Dermis microvascular lymphatic vessel endothelial cell (primary cell): ENCODE measurements at regions not wholly inside any gene's neighbourhood (a gene's known extent, or its start where the extent isn't known, plus 50 kb on each side); places are given as distances from the start of the nearest gene placed in this dataset.

Source experiments
- DNase-seq, 2 donors: peaks; one replicate each; pipeline versions ENCODE4 v3.0.0 to v3.0.0-alpha.2; 2010; ENCODE audit warnings: low read depth in 2 of 2

DNA sequence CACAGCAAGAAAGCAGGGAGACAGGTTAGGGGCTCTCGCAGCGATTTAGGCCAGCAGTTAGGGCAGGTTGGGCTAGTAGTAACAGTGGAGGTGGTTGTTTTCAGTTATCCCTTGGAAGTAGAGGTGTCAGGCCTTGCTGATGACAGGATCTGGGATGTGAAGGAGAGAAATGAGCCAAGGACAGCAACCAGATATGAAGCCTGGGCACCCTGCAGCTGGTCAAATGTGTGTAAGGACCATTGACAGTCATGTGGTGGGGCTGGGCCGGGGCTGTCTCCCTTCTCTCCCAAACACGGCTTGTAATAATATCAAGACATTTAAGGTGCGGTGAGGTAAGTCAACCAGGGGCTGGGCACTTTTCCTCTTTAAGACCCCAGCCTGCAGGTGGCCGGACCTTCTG, 112.5 kb upstream of the IGFBP3 start:
- no peak for DNase-seq

DNA sequence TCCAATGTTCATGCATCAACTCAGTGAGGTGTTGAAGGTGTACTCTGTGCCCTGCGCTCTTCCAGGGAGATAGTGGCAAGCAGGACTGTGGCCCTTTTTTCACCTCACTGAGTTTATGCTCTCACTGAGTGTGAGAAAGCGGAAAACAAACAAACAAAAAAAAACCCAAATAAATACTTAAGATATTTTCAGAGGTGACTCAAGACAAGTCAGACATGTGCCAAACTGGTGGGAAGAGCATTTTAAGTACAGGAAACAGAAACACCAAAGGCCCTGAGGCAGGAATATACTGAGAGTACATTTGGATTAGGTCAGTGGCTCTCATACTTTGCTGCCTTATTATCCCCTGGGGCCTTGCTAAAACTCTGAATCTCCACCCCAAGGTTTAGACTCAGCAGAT, 111.9 kb upstream of the IGFBP3 start:
- no peak for DNase-seq

- DNase-seq = no peak
These were observed 111.3 kb upstream of the IGFBP3 start for GRCh38 chr7:46032353-46032752.

DNA sequence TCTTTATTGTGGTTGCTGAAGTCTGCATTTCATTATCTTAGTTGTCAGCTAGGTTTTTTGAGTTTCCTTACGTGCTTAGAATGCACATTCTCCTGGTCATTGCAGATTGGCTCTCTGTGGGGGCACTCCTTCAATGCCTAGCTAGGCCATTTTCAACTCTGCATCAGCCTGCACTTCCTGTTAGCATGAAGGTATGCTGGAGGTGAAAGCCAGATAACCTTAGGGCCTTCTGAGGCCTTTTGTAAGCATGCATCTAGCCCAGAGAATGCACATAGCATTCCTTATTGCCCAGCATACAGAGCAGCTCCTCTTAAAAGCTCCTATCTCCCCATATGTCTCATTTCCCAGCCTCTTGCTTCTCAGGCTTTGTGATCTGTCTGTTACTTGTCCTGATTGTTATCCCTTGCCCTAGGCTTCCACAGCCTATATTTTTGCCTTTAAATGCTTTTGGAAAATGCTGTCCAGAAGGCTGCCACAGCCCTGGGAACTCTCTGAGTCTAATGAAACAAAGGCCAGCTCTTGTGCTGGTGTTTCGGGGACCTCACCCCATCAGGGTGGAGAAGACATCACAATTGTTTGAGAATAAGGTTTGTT, 108.1 kb upstream of the IGFBP3 start:
- no peak for DNase-seq

DNA sequence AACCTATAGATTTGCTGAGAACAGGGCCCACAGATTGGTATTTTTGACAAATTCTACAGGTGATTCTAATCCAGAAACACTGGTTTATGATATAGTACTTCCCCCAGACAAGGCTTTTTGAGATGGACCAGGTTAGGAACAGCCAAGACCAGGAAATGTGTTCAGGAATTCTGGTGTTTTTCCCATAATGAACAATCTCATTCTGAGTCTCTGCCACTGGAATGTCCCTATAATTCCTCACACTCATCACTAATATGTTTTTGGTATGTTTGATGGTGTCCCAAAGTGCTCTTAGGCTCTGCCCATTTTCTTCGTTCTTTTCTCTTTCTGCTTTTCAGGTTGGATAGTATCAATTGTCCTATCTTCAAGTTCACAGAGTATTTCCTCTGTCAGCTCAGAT, 107.2 kb upstream of the IGFBP3 start:
- no peak for DNase-seq

DNA sequence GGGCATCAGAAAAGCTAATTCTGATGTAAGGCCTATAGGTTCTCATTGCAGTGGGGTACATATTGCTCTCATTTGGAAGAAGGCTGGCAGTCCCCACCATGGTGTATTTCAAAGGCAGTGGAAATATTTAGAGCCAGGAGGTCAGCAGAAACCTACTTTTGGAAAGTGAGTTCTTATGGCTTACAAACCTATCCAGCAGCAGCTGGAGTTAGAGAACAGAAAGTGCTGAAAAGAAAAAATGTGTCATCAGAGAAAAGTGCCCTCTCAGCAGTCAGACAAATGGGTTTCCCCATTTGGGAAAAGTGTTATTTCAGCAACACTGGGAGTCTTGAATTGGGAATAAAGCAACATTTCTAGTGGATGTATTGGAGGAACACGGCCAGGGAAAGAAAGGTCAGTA, 105.7 kb upstream of the IGFBP3 start:
- DNase-seq = no peak

DNA sequence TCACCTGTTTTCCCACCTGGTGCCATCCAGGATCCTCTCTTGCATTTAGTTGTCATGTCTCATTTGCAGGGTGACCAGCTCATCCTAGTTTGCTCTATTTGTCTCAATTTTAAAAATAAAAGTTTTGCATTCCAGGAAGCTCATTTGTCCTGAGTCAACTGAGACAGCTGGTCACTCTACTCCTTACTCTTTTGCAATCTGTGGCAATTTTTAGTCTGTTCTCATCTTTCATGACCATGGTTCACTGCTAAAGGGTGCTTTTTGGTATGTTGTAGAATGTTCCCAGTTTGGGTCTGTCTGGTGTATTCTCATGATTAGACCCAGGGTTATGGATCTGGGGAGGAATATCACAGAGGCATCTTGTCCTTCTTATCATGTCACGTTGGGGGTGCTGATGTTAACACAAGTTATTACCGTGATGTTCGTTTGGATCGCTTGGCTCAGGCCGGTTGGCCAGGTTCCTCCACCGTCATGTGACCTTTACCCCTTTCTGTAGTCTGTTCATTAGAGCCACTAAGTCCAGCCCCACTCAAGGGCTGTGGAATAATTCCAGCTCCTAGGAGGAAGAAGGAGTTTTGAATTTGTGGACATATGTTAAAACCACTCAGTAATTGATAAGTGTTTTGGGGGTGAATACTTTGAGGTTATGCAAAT, 103.3 kb upstream of the IGFBP3 start:
- DNase-seq = no peak

GRCh38 chr7:46022397-46022796, 101.3 kb upstream of the IGFBP3 start:
- DNase-seq = no peak

GRCh38 chr7:46015107-46015868, 94.2 kb upstream of the IGFBP3 start:
- no peak for DNase-seq

DNA sequence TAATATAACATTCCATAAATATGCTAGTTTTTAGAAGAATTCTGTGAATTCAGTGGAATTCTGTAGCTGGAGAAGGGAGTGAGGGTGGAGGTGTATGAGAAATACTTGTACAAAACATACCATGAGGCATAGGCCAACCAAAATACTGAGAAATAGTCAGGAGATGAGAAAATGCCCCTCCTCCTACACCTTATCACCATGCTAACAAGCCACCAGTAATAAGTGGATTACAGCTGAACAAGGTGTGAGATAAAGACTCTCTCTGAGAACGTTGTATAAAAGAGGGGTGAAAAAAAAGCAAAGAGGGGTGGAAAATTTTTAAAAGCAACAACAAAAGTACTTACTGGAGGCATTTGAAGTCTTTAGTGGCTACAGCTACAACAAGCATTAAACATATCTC, 90.4 kb upstream of the IGFBP3 start:
- DNase-seq = no peak

DNA sequence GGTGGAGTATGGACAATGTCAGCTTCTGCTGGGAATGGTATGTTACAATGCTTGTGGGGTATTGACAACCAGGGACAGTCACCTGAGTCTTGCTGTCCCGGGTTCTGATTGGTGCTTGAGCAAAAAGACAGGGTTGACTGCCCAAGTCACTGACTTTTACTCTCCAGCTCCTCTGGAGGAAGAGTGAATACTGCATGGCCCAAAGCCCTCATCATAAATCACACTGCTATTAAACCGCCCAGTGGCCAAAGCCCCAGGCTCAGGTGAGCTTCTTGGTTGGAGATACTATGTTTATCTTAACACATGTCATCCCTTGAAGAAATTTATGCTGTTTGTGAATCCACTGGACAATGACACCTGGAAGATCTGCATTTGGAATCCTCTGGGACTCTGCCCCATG, 90.0 kb upstream of the IGFBP3 start:
- no peak for DNase-seq

- DNase-seq = no peak
These were observed 88.1 kb upstream of the IGFBP3 start for GRCh38 chr7:46009211-46009610.

GRCh38 chr7:46007990-46008643, 87.0 kb upstream of the IGFBP3 start:
- DNase-seq = no peak

- DNase-seq = no peak
These were observed 86.1 kb upstream of the IGFBP3 start for GRCh38 chr7:46007194-46007593.

DNA sequence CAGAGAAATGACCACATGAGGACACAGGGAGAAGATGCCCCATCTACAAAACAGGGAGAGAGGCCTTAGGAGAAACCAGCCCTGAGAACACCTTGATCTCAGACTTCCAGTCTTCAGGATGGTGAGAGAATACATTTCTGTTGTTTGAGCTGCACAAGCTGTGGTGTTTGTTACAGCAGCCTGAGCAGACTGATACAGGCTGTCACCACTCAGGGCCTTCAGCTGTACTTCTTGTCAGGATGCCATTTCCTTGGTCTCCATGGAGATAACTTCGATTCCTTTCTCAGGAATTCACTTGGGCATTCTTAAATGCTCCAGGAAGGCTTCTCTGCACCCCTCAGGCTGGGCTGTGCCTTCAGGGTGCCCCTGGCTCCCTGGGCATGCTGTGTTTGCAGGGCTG, 85.7 kb upstream of the IGFBP3 start:
- no peak for DNase-seq

- no peak for DNase-seq
These were observed 85.1 kb upstream of the IGFBP3 start for GRCh38 chr7:46006212-46006611.

GRCh38 chr7:46004965-46005364, 83.9 kb upstream of the IGFBP3 start:
- DNase-seq = no peak

DNA sequence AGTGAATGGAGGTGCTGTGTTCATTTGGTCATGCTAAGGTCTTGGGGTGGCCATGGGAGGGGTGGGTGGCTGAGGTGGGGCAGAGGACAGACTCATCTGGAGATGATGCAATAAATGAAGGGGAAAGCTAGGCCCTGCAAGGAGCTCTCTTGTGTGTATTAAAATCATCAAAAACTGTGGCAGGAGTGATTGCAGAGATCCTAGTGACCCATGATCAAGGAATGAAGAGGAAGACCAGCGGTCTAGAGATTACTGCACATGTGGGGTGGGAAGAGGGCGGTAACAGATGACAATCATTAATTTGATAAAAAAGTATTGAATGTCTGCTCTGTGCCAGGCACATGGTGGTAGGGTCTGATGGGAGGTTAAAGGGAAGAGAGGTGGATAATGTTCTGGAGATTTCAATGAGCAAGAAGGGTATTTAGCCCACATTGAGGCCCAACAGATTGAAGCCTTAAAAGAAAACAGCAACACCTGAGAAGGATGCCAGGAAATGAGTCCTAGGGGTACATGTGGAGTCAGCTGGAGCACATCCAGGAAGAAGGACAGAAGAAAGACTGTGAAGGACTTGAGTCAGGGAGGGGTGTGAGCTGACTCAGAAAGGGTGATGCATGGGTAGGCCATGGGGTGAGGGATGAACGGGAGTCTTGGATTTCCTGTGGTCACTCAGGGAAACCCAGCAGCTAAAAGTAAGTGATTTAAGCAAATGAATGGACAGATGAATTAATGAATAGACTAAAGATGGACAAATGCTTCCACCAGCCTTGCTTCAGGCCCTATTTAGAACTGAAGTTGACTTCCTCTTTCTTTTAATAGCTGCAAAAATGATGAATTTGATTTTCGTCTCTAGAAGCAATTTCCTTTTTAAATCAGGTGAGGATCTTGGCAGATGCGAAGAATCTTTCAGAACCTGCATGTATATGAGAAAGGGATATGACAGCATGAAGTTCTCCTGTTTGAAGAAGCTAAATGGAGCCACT, 83.1 kb upstream of the IGFBP3 start:
- DNase-seq = no peak

- DNase-seq = no peak
These were observed 82.1 kb upstream of the IGFBP3 start for GRCh38 chr7:46003161-46003560.

- no peak for DNase-seq
These were observed 79.4 kb upstream of the IGFBP3 start for GRCh38 chr7:46000513-46000912.

GRCh38 chr7:45999541-45999940, 78.5 kb upstream of the IGFBP3 start:
- no peak for DNase-seq
